Loucy (cell line): ENCODE measurements at regions not wholly inside any gene's neighbourhood (a gene's known extent, or its start where the extent isn't known, plus 50 kb on each side); places are given as distances from the start of the nearest gene placed in this dataset.

ENCODE experiments used
- EZH2phosphoT487 ChIP-seq: fragments of 200-600 bp; IDR thresholded peaks from 2 replicates; pipeline ENCODE4 v1.6.1; 2018; ENCODE audit warnings: antibody characterized with exemption, mild to moderate bottlenecking, moderate library complexity, borderline replicate concordance
- TF ChIP-seq, protein P1 (sequence below): fragments of 200-600 bp; sonication (generic); conservative IDR thresholded peaks from 2 replicates; pipeline ENCODE4 v1.5.1; 2014; ENCODE audit warnings: mild to moderate bottlenecking, antibody characterized with exemption, low read length

DNA sequence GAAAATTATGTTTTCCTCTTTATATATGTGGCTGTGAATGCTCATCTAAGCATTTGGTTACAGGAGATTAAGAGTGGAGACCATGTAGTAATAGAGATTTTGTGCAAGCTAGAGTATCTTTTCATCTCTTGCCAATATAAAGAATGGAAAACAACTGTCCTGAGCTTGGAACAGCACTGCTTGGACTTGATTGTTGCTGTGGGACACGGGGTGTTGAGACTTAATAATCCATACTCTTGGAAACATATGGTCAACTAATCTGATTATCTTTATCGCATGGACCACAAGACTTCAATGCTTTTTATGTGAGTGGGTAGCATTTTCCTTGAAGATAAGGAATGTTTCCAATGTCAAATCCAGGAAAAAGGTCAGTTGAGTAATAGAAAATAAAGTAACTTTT lies 806.3 kb downstream of the DIPK2A start:
- TF ChIP-seq, protein P1, sequence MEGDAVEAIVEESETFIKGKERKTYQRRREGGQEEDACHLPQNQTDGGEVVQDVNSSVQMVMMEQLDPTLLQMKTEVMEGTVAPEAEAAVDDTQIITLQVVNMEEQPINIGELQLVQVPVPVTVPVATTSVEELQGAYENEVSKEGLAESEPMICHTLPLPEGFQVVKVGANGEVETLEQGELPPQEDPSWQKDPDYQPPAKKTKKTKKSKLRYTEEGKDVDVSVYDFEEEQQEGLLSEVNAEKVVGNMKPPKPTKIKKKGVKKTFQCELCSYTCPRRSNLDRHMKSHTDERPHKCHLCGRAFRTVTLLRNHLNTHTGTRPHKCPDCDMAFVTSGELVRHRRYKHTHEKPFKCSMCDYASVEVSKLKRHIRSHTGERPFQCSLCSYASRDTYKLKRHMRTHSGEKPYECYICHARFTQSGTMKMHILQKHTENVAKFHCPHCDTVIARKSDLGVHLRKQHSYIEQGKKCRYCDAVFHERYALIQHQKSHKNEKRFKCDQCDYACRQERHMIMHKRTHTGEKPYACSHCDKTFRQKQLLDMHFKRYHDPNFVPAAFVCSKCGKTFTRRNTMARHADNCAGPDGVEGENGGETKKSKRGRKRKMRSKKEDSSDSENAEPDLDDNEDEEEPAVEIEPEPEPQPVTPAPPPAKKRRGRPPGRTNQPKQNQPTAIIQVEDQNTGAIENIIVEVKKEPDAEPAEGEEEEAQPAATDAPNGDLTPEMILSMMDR = no peak
- no peak for TF ChIP-seq EZH2phosphoT487
